ENCODE measurements at regions not wholly inside any gene's neighbourhood (a gene's known extent, or its start where the extent isn't known, plus 50 kb on each side); places are given as distances from the start of the nearest gene placed in this dataset.

GRCh38 chr4:183797445-183798300, 107.4 kb upstream of the STOX2 start:
- TF ChIP-seq, protein P1, sequence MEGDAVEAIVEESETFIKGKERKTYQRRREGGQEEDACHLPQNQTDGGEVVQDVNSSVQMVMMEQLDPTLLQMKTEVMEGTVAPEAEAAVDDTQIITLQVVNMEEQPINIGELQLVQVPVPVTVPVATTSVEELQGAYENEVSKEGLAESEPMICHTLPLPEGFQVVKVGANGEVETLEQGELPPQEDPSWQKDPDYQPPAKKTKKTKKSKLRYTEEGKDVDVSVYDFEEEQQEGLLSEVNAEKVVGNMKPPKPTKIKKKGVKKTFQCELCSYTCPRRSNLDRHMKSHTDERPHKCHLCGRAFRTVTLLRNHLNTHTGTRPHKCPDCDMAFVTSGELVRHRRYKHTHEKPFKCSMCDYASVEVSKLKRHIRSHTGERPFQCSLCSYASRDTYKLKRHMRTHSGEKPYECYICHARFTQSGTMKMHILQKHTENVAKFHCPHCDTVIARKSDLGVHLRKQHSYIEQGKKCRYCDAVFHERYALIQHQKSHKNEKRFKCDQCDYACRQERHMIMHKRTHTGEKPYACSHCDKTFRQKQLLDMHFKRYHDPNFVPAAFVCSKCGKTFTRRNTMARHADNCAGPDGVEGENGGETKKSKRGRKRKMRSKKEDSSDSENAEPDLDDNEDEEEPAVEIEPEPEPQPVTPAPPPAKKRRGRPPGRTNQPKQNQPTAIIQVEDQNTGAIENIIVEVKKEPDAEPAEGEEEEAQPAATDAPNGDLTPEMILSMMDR (IDR thresholded peaks at IDR 0.05; ENCODE audit: control insufficient read depth, insufficient read depth, low read depth, low read length, missing control alignments): no peak
- H3K4me3 ChIP-seq (ENCODE audit: control insufficient read depth, low read depth, low read length): no peak overlapping the region
- DNase-seq (ENCODE audit: low read depth): no peak

- H3K4me3 ChIP-seq (ENCODE audit: control insufficient read depth, low read depth, low read length): no peak overlapping the region
- TF ChIP-seq, protein P1 (IDR thresholded peaks at IDR 0.05; ENCODE audit: control insufficient read depth, insufficient read depth, low read depth, low read length, missing control alignments): no peak
- no peak for DNase-seq (ENCODE audit: low read depth)
Observed at GRCh38 chr4:183798301-183799253, 106.5 kb upstream of the STOX2 start.

DNA sequence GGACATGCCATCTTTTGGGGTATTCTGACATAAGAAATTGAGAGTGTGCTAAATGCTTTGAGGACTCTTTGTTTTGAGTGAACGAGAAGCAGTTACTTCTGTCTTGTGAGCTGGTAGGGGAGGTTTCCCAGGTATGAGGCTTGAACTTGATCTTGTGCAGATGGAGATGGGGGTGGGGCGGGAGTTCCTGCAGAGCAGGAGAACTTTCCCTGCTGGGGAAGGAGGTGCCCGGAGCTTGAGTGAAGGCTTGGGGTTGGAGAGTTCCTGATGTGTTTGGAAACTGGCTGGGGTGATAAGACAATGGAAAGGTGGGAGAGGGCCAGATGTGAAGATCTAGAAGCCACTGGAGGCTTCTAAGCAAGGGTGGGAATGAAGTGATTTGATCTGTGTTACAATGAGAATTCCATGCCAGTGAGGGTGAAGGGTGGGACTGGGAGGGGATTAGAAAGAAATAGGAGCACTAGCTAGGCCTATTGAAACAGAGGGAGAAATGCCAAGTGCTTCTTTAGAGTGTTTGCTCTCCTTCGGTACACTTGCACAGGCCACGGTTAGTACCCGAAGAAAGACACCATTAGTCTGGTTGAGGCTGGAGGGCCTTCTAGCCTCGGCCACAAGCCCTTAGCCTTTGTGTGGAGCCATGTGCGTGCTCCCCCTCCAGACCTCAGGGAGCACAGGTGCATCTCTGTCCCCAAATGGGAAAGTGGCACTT, 103.5 kb upstream of the STOX2 start:
- no peak overlapping the region for H3K4me3 ChIP-seq (ENCODE audit: control insufficient read depth, low read depth, low read length)
- TF ChIP-seq, protein P1 (IDR thresholded peaks at IDR 0.05; ENCODE audit: control insufficient read depth, insufficient read depth, low read depth, low read length, missing control alignments): no peak
- DNase-seq (ENCODE audit: low read depth): no peak

- TF ChIP-seq, protein P1 (IDR thresholded peaks at IDR 0.05; ENCODE audit: control insufficient read depth, insufficient read depth, low read depth, low read length, missing control alignments): no peak
- DNase-seq (ENCODE audit: low read depth): no peak
- no peak overlapping the region for H3K4me3 ChIP-seq (ENCODE audit: control insufficient read depth, low read depth, low read length)
Observed at GRCh38 chr4:183806341-183806740, 98.8 kb upstream of the STOX2 start.

GRCh38 chr4:183807420-183808096, 97.5 kb upstream of the STOX2 start:
- H3K4me3 ChIP-seq (ENCODE audit: control insufficient read depth, low read depth, low read length): no peak overlapping the region
- DNase-seq (ENCODE audit: low read depth): no peak
- TF ChIP-seq, protein P1 (IDR thresholded peaks at IDR 0.05; ENCODE audit: control insufficient read depth, insufficient read depth, low read depth, low read length, missing control alignments): no peak

DNA sequence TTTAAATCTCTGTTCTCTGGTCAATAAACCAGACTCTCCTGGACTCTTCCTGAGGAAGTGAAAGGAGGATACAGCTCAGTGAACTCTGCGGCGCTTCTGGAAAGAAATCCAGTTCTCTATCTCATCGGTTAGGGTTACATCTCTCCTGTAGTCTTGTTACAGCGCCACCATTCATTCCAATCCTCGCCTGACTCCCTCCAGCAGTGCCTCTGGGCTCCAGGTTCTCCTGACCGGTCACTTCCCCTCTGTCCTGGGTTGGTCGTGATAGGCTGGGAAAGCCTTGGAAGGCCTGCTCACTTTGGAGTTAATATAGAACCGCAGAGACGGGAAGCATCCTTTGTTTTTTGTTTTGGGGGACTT, 97.0 kb upstream of the STOX2 start:
- TF ChIP-seq, protein P1 (IDR thresholded peaks at IDR 0.05; ENCODE audit: control insufficient read depth, insufficient read depth, low read depth, low read length, missing control alignments): no peak
- H3K4me3 ChIP-seq (ENCODE audit: control insufficient read depth, low read depth, low read length): no peak overlapping the region
- no peak for DNase-seq (ENCODE audit: low read depth)
